ENCODE measurements at regions not wholly inside any gene's neighbourhood (a gene's known extent, or its start where the extent isn't known, plus 50 kb on each side); places are given as distances from the start of the nearest gene placed in this dataset.
"Not testable (repeated sequence)": the region's sequence is repeated elsewhere in the genome, so short reads cannot be mapped to it uniquely, and the experiment has no call there.

DNA sequence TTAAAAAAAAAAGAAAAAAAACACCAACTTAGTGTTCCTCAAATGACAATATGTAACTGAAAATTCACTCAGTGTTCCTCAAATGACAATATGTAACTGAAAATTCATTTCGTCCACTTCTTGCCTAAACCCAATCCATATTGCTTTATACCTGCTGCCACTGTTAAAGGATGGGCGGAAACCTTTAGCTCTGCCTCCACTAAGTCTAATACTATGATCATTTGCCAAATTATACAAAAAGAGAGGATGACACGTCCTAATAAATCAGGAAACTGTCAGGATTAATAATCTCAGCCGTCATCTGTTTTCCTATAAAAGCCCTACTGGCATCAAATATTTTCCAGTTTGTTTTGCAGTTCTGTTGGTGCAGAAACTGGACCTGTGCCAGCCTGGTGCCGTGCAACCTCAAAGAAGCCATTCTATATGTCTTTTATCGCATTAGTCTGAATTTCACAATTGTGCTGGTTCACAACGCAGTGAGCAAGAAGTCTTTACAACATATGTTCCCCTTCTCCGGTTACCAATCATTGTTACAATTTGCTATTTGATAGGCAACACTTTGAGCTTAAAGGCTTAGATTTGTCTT is 160.4 kb upstream of the KCNH8 start:
- DNase-seq: no peak

DNA sequence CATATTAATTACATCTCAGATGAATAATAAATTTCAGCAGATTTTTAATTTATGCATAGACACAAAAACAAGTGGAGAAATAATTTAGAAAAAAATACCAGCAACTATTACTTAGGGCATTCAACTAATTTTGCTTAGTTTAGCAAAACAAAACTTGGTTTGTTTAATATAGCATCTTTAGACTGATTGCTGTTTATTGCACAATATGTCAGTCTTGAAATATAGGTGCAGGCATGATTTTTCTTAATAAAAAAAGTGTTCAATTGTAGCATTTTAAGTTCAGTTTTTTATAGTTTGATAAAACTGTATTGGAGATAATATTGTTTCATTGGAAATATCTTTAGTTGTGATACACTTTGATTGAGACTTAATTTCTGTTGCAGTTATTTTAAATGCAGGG is 161.2 kb upstream of the KCNH8 start:
- DNase-seq: no peak

DNA sequence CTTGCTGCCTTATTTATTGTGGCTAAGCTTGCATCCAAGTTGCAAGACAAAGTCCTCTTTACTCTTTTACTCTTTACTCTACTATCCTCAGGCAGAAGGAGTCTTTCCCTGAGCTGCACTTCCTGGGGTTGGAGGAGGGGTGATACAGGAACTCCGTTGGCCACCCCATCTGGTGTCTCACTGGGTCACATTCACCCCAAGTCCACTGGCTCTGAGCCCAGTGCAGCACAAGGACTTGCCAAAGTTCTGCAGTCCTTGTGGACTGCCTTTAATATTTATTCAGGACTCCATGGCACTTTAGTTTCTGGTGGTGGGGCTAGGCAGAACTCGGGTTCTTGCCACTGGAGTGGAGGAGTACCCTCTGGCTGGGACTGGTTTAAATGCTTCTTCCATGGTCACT is 165.4 kb upstream of the KCNH8 start:
- no peak for DNase-seq

DNA sequence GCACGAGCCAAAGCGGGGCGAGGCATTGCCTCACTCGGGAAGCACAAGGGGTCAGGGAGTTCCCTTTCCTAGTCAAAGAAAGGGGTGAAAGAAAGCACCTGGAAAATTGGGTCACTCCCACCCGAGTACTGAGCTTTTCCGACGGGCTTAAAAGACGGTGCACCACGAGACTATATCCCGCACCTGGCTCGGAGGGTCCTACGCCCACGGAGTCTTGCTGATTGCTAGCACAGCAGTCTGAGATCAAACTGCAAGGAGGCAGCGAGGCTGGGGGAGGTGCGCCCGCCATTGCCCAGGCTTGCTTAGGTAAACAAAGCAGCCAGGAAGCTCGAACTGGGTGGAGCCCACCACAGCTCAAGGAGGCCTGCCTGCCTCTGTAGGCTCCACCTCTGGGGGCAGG is 172.2 kb upstream of the KCNH8 start:
- DNase-seq: not testable (repeated sequence)

DNA sequence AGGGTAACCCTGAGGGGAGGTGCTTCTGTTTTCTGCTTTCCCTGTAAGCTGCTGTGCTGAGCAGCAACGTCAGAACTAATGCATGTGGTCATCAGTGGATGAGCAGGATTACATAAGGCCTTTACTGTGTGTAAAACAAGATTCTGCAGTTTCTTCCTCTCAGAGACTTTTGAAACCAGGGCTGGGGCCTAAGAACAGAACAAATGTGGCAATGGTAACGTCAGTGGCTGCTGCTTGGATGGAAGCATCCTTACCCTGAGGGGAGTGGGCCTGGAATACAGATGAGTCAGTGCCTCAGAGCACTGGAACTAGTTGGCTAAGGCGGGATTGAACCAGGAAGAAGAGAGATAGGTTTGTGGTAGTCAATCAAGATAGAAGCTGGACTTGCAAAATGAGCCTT is 180.2 kb upstream of the KCNH8 start:
- DNase-seq: no peak

DNA sequence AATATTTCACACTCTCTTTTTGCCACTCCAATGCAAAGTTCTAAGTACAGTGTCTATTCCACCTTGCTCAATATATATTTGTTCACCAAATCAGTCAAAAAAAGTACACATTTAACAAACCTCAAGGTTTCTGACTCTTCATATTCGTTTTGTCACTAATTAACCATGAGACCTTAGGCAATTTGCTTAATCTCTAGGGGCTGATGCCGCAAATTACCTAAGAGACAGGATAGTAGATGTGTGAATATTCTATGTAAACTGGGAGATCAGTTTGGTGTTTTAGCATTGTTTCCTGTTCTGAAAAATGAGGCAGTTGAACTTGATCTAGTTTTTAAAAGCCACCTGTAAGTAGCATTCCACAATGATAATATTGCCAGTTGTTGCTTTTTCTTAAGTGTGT is 182.5 kb upstream of the KCNH8 start:
- no peak for DNase-seq

DNA sequence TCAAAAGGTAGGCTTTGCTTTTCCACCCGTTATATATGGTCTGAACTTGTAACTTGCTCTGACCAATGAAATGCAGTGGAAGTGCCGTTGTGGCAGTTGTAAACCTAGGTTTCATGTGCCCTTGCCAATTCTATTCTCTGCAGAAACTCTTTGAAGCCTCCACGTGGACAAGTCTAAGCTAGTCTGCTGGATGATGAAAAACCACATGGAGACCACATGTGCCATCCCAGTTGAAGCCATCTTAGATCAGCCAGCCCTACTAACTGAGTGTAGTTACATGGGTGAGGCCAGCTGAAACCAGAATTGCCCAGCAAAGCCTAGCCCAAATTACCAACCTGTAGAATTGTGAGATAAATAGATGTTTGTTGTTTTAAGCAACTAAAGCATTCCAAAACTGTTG is 183.7 kb upstream of the KCNH8 start:
- DNase-seq: no peak

DNA sequence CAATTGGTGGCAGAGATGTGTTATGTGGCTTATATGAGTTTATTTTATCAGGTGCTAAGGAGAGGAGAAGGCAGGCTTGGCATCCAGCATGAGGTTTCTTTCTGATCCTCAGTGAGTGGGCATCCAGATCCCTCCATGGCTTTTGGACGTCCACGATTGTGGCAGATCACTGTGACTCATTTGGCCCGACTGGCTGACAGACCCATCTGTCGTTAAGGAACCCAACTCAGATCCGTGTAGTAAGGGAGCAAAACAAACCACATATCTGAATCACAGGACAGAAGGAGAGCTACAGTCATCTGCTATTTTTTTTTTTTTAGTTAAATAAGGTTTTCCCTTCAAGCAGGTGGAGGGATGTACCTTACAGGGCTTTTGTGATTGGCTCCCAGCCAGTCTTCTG is 197.0 kb upstream of the KCNH8 start:
- DNase-seq: no peak

DNA sequence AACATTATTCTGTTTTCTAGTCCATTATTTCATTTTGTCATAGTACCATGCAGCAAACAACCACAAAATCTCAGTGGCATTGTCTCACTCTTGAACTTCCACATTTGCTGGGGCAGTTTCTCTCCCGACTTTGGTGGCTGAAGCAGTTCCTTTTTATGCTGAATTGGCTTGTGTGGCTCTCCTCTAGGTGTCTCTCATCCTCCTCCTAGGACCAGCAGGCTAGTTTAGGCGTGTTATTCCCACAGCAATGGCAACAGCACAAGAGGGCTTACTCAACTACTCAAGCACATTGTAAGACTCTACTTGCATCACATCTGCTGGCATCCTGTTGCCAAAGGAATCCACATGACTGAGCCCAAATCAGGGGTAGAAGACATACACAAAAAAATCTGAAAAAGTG is 201.8 kb upstream of the KCNH8 start:
- no peak for DNase-seq

DNA sequence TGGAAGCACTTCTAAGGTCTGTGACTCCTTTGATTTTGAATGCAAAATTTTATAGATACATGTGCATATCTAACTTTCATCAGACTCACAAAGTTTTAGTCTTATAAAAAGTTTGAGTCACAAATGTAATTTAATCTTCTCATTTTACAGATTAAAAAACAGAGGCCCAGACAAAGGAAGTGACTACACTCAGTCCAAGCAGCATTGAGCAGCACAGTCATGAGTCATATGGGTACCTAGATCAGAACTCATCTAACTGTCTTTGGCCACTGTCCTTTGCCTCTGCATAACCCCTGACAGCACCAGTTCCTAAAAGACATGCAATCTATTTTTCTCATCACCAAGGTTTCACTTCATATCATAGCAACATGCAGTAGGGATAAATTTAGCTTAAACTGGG is 210.7 kb upstream of the KCNH8 start:
- DNase-seq: no peak

DNA sequence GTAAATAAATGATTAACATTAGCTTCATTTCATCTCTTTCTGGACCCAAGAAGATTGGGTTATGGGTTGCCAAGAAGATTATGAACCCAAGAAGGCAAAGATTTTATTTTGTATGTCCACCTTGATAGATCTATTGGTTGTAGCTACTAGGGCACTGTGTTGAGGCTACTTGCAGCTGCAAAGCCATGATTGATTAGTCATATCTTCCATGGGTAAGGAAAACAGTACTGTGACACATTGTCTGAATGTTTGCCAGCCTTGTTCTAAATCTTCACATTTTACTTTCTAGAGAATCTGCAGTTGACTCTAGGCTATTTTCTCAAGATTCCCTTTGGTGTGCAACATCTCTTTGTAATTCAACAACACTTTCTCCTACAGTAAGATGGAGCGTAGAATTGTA is 229.2 kb upstream of the KCNH8 start:
- DNase-seq: no peak

DNA sequence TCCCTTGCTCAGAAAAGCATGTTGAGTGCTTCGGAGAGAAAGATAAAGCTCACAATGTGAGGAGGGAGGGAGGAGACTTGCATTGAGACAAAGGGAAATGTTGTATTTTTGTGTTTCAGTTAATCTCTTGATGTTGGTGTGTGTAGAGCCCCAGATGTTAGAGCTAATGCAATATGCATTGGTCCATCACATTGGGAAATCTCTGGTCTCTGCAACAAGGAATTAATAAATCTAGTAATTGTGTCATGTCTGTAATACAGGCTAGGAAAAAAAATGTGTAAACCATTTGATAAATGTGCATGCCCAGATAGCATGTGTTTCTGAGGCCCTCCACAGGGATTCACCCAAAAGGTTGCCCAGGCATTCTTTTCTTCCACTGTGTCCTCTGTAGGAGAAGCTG is 230.4 kb upstream of the KCNH8 start:
- no peak for DNase-seq

DNA sequence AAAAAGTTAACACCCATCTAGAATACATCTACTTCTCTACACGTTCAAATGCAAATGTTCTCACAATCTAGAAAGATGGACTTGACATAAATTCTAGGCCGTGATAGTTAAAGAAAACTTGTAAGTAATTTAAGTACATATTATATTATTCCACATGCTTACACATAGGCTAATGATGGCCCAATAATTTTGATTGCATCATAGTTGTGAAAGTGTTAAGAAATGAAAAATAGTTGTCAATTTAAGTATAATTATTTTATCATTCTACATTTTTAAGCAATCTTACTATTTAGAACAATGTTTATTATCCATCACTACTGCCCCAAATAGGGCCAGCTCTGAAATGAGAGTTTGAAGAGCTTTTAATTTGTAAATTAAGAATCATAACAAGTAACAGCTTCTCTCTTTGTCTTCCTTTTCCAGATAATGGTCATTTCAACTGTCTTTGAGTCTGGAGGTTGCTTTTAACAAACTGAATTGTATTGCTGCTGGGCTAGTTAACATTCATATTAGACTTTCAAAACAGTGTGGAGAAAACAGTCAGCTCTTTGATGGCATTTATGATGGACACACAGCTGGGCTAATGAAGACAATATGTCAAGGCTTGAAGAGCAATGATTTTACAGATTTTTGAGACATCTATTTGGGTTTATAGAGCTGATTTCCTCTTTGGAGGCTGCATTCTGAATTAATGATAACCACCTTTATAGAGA is 246.1 kb upstream of the KCNH8 start:
- DNase-seq: no peak

DNA sequence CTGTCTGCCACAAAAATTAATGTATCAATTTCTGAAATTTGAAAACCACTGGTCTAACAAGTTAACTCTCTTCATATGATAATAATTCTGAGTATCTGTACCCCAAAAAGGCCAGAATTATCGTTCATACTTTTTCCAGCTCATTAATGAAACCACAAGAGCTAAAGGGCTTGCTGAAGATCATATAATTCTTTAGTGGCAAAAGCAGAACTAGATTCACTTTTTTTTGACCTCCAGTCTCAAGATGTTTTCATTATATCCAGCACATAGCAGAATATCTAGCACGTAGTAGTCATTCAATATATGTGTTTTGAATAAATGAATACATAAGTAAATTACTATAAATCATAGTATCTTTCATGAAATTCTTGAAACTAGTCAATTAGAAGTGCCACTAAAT is 246.7 kb upstream of the KCNH8 start:
- no peak for DNase-seq

DNA sequence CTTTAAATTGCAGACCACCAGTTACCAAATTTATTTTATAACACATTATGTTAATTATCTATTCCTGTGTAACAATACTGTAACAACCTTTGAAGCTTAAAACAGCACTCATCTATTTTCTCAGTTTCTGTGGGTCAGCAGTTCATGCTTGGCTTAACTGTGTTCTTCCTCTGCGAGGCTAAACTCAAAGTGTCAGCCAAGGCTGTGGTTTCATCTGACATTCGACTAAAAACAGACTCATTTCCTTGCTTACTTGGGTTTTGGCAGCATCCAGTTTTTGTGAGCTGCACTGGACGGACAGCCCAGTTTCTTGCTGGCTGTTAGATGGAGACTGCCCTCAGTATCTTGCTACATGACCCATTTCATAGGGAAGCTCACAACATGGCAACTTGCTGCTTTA is 247.3 kb upstream of the KCNH8 start:
- no peak for DNase-seq

DNA sequence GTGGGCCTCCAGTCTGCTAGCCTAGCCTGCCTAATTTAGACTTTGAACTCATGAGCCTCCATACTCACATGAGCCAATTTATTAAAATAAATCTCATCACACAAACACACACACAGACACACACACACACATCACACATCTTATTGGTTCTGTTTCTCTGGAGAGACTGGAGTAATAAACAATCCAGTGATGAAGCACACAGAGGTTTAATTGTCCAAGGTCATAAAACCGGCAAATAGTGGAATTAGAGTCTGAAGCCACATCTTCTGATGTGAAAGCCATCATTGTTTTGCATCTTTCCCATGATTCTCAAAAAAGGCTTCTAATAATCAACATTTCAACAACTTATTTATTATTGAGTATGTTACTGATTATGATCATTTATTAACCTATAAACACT is 249.4 kb upstream of the KCNH8 start:
- DNase-seq: no peak

DNA sequence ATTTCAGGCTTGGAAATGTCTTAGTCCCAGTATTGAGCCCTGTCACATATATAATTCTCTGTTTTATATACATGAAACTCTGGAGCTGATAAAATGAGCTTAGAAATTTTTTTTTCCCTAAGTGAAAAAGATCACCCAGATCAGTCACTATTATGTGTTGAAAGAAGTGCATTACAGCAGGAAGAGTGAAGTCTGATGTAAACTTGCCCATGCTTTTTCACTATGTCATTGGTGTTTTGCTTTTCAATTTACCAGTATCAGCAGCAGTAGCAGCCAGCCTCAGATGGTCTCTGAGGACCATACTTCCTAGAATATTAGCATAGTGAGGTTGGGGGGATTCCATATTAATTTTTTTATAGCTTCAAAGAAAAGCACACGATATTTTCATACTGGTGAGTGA is 255.6 kb upstream of the KCNH8 start:
- DNase-seq: no peak

DNA sequence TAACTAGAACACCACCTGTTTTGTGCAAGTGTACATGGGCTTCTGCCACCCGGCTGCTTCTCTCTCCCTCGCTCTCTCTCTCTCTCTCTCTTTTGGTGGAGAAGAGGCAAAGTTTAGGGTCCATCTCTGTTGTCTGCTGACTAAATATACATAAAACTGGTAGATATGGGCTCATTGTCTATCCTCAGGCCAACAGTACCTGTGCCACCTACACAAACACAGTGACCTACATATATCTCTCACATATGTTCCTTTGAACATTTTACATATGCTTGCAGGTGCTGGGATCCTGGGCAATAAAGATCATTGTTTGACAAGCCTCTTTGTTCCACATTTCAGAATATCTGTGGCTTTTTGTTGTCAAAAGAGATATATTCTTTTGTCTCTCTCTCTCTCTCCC is 256.3 kb upstream of the KCNH8 start:
- DNase-seq: no peak

DNA sequence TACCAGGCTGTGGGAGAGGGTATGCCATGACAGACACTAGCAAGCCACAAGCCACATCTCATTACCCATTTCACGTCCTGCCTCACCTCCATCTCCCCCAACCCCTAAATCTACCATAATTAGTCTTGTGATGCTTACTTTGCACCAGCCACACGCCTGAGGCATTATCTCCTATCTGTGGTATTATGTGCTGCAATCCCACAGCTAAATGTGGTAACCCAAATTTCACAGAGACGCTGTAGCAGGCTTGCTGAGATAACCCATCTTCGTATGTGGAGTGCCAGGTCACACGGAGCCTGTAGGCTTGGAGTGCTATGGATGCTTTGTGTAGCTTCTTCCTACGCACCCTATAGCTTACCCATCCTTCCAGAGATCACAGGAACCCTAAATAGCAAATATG is 256.7 kb upstream of the KCNH8 start:
- no peak for DNase-seq

DNA sequence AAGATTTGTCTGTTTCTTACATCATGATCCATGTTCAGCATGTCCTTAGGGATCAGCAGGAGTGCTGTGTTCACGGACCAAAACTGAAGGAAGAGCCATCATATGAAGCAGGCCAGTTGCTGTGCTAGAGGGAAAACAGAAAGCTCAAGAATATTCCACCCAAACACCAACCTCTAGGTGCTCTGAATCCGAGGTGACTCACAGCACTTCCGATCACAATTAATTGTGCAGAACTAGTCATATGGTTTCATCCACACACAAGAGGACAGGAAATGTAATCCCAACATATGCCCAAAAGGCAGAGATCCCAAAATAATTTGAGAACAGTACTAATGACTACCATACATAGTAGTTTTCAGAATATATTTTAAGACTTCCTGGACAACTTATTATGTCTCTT is 257.9 kb upstream of the KCNH8 start:
- no peak for DNase-seq

DNA sequence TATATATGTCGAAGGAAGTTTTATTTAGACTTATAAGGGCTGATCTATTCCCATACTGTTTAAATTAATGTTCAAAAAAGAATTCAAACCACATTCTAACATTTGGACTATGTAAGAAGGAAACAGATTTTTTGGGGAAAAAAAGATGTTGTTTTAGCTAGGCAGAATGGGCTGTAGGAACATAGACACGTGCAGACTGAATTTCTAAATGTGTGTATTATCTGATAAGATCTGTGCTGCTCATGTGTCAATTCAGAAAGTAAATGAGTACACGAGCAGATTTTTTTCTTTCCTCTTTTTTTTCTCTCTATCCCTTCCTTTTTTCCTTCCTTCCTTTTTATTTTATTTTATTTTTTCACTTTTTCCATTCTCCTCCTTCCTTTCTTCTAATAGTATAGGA is 259.5 kb upstream of the KCNH8 start:
- no peak for DNase-seq

DNA sequence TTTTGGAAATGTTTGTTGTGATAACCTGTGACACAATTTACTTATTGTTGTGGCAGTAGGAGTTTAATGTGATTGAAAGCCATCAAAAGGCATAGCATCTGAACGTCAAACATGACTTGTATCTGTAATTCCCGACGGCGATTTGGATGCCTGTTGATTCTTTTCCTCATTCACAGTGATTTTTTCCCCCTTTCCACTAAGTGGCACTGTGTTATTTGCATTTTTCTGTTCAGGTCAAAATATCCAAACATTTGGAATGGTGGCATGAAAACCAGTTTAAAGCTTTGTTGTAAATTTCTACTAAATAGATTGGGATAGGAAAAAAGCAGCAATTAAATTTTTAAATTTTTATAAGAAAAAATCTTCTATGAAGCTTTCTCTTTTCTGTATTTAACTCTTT is 259.9 kb upstream of the KCNH8 start:
- DNase-seq: no peak

DNA sequence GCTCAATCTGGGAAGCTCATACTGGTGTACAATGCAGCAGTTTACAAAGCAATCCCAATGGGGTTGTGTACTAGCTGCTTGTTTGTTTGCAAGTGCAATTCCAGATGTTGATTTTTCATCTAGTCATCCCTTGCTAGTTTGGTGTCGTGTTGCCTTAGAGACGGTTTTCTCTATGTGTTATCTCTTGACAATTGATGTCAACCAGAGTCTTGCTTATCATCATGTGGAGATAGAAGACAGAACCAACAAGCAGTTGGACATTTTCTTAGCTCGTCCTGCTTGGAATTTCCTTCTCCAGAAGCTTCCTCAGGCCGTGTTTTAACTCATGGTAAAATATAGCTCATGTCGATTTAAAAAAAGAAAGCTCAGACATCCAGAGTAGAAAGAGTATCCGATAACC is 262.0 kb upstream of the KCNH8 start:
- DNase-seq: no peak

DNA sequence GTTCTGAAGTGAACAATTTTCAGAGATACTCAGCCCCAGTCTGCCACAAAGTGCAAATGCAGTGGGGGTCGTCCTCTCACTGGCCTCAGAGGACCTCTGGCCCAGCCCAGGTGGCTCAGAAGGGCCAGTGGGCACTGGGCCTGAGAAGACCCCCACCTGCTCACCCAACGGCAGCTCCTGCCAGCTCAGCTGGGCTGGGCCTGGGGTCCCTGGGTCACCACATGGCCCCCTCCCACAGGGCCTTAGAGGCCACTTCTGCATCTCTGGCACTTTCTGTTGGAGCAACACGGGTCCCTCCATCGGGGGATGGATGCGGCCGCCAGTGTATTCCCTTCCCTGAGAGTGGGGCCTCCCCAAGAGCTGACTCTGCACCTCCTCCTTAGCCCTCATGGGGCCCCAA is 262.7 kb upstream of the KCNH8 start:
- DNase-seq: no peak

DNA sequence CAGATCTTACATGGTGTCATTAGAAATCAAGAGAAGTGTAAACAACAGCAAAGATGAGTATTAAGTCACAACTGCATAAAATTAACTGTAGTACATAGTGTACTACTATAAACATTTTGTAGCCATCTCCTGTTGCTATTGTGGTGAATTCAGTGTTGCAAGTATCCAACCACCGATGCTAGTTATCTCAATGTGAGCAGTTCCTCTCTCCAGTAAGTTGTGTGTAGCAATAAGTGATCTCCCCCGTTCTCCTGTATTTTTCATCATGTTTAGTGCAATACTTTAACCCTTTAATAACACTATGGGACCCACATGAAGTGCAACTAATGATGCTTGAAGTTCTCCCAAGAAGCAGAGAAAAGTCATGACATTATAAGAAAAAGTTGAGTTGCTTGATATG is 264.7 kb upstream of the KCNH8 start:
- DNase-seq: no peak

Data from activated CD4-positive, alpha-beta T cell treated with anti-CD3 and anti-CD28 coated beads, Interleukin-2, amount 50 U/mL, for 4 hours (primary cell).